CD4-positive, alpha-beta T cell treated with Interleukin-21 for 1 hour (primary cell): ENCODE measurements at regions not wholly inside any gene's neighbourhood (a gene's known extent, or its start where the extent isn't known, plus 50 kb on each side); places are given as distances from the start of the nearest gene placed in this dataset.
"Not testable (repeated sequence)": the region's sequence is repeated elsewhere in the genome, so short reads cannot be mapped to it uniquely, and the experiment has no call there.

Experiments used
- DNase-seq: peaks from one replicate; pipeline ENCODE4 v3.0.0-alpha.2; 2020

- no peak for DNase-seq
Measured at GRCh38 chr6:145143379-145143778, 591.9 kb downstream of the EPM2A start.

GRCh38 chr6:145147559-145147958 is 587.8 kb downstream of the EPM2A start:
- no peak for DNase-seq

GRCh38 chr6:145147981-145148749 is 587.2 kb downstream of the EPM2A start:
- no peak for DNase-seq

GRCh38 chr6:145148776-145149175 is 586.5 kb downstream of the EPM2A start:
- no peak for DNase-seq

- DNase-seq = no peak
Measured at GRCh38 chr6:145151624-145152023, 583.7 kb downstream of the EPM2A start.

- DNase-seq = no peak
Measured at GRCh38 chr6:145153495-145153894, 581.8 kb downstream of the EPM2A start.

- DNase-seq = no peak
Measured at GRCh38 chr6:145155411-145155810, 579.9 kb downstream of the EPM2A start.

- DNase-seq = no peak
Measured at GRCh38 chr6:145155873-145156782, 579.2 kb downstream of the EPM2A start.

GRCh38 chr6:145158636-145159035 is 576.7 kb downstream of the EPM2A start:
- DNase-seq = not testable (repeated sequence)

GRCh38 chr6:145159921-145160320 is 575.4 kb downstream of the EPM2A start:
- no peak for DNase-seq

GRCh38 chr6:145161501-145161900 is 573.8 kb downstream of the EPM2A start:
- DNase-seq = no peak

GRCh38 chr6:145169726-145170224 is 565.5 kb downstream of the EPM2A start:
- no peak for DNase-seq

- DNase-seq = no peak
Measured at GRCh38 chr6:145175470-145175869, 559.9 kb downstream of the EPM2A start.

- no peak for DNase-seq
Measured at GRCh38 chr6:145178391-145178790, 556.9 kb downstream of the EPM2A start.

- DNase-seq = no peak
Measured at GRCh38 chr6:145187491-145188206, 547.7 kb downstream of the EPM2A start.

GRCh38 chr6:145189836-145190235 is 545.5 kb downstream of the EPM2A start:
- no peak for DNase-seq

GRCh38 chr6:145194389-145194788 is 540.9 kb downstream of the EPM2A start:
- no peak for DNase-seq

- DNase-seq = no peak
Measured at GRCh38 chr6:145199961-145200360, 535.4 kb downstream of the EPM2A start.

GRCh38 chr6:145204301-145204700 is 531.0 kb downstream of the EPM2A start:
- DNase-seq = no peak

GRCh38 chr6:145206247-145206907 is 528.9 kb downstream of the EPM2A start:
- DNase-seq = no peak

GRCh38 chr6:145208474-145208873 is 526.8 kb downstream of the EPM2A start:
- no peak for DNase-seq

GRCh38 chr6:145209272-145209671 is 526.0 kb downstream of the EPM2A start:
- no peak for DNase-seq

- DNase-seq = no peak
Measured at GRCh38 chr6:145212813-145213212, 522.5 kb downstream of the EPM2A start.
